ENCODE measurements at regions not wholly inside any gene's neighbourhood (a gene's known extent, or its start where the extent isn't known, plus 50 kb on each side); places are given as distances from the start of the nearest gene placed in this dataset.
"Not testable (repeated sequence)": the region's sequence is repeated elsewhere in the genome, so short reads cannot be mapped to it uniquely, and the experiment has no call there.

DNA sequence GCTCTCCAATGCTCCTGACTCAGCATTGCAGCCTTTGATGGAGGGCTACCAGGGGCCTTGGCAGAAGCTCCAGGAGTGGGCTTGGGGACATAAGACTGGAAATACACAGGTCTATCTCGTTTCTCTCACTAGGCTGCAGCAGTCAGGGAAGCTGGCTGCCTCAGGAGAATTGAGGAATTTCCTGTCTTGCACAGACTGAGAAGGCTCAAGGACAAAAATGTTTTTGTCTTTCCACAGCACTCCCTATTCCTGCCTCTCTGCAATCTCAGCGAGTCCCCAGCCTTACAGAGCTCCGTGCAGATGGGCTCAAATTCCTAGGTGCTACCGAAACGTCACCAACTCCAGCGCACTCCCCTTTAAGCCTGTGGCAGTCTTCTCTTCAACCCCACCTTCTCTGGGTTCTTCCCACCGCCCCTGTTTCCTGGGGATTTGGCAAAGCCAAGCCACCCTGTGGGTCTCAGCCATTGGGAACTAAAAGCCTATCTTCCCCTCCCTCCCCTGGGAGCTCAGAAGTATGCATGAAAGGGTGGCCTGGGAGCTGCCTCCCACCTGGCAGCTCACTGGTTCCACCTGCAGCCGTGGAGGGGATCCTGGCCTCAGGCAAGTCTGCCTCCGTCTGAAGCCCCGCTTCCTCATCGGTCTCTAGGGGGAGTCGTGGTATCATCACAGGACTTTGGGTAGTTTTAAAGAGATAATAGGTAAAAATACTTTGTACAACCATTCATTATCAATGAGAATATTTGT lies 322.6 kb upstream of the FRG2C start:
- Mint-ChIP-seq H3K4me3 (no peak overlapping the region), H3K9me3 (no peaks in the 10 kb centered on the region), H3K36me3 (no peaks in the 10 kb centered on the region), H3K4me1 (no peaks in the 10 kb centered on the region), H3K27ac (no peak overlapping the region)
- DNase-seq (ENCODE audit: low spot score in 2 of 2) (no peak), ATAC-seq (no peak)

DNA sequence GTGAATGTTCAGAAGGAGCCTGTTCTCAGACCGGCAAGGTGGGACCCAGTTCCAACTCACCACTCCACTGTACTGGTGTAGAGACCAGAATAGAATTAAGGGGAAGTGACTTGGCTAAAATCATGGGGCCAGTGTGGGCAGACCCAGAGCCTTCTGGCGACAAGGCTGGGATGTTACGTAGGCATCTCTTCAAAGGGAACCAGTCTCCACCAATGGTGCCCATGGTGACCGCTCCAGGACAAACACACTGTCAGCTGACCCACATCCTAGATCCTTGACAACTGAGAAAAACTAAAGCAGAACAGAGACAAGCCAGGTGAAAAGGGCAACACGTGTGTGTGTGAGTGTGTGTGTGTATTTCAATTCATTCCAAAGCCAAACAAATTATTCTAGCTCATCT lies 321.7 kb upstream of the FRG2C start:
- H3K36me3 Mint-ChIP-seq = no peaks in the 10 kb centered on the region

DNA sequence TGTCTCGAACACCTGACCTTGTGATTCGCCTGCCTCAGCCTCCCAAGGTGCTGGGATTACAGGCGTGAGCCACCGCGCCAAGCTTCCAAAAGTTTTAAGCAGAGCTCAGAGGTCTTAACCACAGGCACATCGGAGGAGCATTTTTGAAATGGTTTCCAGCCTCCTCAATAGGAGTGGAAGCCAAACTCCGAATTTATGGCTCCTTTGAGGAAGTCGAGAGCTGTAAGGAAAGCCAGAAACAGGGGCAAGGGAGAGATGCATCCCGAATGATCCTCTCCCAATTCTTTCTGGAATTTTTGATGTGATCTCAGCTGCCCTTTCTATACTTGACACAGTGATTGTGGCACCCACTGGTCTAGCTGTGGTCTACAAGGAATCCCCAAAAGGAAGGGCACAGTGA lies 313.6 kb upstream of the FRG2C start:
- not testable (repeated sequence) for DNase-seq (ENCODE audit: low spot score in 2 of 2); H3K27ac Mint-ChIP-seq; H3K4me1 Mint-ChIP-seq; H3K9me3 Mint-ChIP-seq; H3K36me3 Mint-ChIP-seq; H3K4me3 Mint-ChIP-seq; ATAC-seq

More for the DNA sequence above, 321.7 kb upstream of the FRG2C start:
- Mint-ChIP-seq H3K4me1 (no peaks in the 10 kb centered on the region), H3K9me3 (no peaks in the 10 kb centered on the region), H3K4me3 (no peak overlapping the region), H3K27ac (no peak overlapping the region)
- DNase-seq (ENCODE audit: low spot score in 2 of 2) (no peak), ATAC-seq (peak; percentile 12)

DNA sequence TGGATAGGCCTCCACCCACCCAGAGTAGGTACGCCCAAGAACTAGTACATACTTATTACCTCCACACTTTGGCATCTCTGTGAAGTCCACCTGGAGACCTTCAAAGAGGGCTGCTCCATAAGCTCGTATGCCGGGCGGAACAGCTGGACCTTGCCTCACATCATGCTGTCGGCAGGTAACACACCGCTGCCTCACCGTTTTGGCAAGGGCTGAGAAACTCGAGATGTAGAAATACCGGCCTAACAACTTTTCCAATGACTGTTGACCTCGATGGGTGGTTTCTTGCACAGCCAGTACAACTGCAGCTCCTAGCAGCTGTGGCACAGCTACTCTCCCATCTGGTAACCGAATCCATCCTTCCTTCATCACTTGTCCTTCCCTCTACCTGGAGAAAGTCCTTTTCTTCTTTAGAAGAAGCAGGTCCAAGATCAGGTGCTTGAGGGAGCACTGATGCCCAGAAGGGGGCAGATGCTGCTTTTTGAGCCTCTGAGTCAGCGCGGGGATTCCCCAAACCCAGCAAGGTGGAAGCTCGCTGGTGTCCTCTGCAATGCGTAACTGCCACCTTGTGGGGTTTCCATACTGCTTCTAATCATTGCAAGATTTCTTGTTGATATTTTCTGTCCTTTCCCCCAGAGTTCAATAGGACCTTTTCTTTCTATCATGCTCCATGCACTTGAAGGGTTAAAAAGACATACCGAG lies 301.9 kb upstream of the FRG2C start:
- H3K4me3 Mint-ChIP-seq, H3K36me3 Mint-ChIP-seq, ATAC-seq, H3K9me3 Mint-ChIP-seq, H3K4me1 Mint-ChIP-seq, H3K27ac Mint-ChIP-seq: not testable (repeated sequence)
- peak in 1 of 2 donors; percentile 56 for DNase-seq (ENCODE audit: low spot score in 2 of 2)

DNA sequence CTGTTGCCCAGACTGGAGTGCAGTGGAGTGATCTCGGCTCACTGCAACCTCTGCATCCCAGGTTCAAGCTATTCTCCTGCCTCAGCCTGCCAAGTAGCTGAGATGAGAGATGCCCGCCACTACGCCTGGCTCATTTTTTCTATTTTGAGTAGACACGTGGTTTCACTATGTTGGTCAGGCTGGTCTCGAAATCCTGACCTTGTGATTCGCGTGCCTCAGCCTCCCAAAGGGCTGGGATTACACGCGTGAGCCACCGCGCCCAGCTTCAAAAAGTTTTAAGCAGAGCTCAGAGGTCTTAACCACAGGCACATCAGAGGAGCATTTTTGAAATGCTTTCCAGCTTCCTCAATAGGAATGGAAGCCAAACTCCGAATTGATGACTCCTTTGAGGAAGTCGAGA lies 291.2 kb upstream of the FRG2C start:
- not testable (repeated sequence) for ATAC-seq

DNA sequence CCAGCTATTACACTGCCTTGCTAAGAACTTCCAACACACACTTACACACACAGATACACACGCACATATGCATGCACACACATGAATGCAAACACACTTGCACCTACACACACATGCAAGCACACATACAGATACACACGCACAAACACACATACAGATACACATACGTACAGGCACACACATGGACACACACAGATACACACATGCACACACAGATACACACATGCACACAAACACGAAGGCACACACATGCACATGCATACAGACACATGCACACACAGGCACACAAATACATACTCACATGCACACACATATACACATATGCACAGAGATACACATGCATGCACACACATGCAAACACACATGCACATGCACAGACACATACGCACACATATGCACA lies 284.3 kb upstream of the FRG2C start:
- H3K4me3 Mint-ChIP-seq; H3K36me3 Mint-ChIP-seq; H3K27ac Mint-ChIP-seq; ATAC-seq; H3K9me3 Mint-ChIP-seq; DNase-seq (ENCODE audit: low spot score in 2 of 2); H3K4me1 Mint-ChIP-seq: not testable (repeated sequence)

More for the DNA sequence above, 291.2 kb upstream of the FRG2C start:
- not testable (repeated sequence) for H3K4me3 Mint-ChIP-seq; H3K4me1 Mint-ChIP-seq; H3K9me3 Mint-ChIP-seq; DNase-seq (ENCODE audit: low spot score in 2 of 2); H3K27ac Mint-ChIP-seq; H3K36me3 Mint-ChIP-seq

DNA sequence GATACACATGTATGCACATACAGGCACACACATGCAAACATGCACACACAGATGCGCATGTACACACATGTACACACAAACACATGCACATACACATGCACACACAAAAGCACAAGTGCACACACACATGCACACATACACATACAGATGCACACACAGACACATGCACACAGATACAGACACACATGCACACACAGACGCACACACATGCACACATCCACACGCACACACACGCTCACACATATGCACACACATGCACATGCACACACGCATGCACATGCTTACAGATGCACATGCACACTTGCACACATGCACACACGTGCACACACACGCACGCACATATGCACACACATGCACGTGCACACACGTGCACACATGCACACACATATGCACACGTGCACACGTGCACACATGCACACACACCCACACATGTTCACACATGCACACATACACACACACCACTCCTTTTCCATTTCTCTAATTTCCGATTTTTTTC lies 283.8 kb upstream of the FRG2C start:
- H3K4me3 Mint-ChIP-seq = no peak overlapping the region
- no peak for ATAC-seq
- no peaks in the 10 kb centered on the region for H3K4me1 Mint-ChIP-seq
- H3K36me3 Mint-ChIP-seq = no peaks in the 10 kb centered on the region
- DNase-seq (ENCODE audit: low spot score in 2 of 2) = no peak
- H3K9me3 Mint-ChIP-seq = peaks cover 4% of the 10 kb centered on the region
- no peak overlapping the region for H3K27ac Mint-ChIP-seq

DNA sequence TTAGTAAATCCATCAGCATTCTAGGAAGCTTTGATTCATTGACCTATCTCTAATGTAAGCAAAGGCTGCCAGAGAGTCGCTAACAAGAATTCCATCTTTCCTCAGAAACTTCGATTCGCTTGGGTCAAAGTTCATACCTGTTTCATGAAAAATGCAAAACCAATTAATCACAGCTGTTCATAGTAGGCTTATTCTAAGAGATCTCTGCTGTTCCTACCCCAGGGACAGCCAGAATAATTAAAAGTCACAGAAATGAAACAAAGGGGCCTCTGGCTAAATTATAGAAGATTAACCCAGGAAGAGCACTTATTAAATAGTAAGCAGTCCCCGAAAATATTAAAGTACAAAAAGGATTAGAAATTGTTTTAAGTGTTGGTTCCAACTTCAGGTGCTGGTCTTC lies 280.1 kb upstream of the FRG2C start:
- not testable (repeated sequence) for DNase-seq (ENCODE audit: low spot score in 2 of 2); ATAC-seq

DNA sequence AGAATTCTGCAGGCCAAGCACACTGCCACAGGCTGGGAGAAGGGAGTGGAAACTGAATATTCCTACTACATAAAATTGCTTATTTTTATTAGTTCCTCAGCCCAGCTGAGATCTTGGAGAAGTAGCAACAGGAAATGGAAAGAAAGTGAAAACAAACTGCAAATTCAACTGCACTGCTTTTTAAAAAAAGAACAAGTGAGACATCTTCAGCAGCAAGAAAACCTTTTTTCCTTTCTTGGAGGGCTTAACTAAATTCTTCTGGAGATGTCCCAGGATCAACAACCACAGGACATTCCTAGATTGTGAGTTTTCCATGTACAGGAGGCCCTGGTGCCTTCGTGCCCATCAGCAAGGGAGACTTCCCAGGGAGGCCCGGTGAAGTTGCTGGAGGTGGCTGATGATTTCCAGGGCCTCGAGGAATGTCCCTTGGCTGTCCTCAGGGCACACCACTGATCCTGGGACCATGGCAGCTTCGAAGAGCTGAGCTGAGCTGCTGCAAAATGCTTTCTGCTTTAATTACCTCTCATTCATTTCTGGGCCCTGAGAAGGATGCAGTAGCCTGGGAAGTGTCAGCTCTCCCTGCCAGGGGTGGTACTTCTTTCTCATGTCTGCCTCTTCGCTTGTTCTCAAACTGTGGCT lies 275.5 kb upstream of the FRG2C start:
- DNase-seq (ENCODE audit: low spot score in 2 of 2); H3K9me3 Mint-ChIP-seq; H3K27ac Mint-ChIP-seq; ATAC-seq; H3K4me1 Mint-ChIP-seq; H3K4me3 Mint-ChIP-seq; H3K36me3 Mint-ChIP-seq: not testable (repeated sequence)

More for the DNA sequence above, 280.1 kb upstream of the FRG2C start:
- H3K36me3 Mint-ChIP-seq, H3K9me3 Mint-ChIP-seq, H3K4me1 Mint-ChIP-seq, H3K27ac Mint-ChIP-seq, H3K4me3 Mint-ChIP-seq: not testable (repeated sequence)

DNA sequence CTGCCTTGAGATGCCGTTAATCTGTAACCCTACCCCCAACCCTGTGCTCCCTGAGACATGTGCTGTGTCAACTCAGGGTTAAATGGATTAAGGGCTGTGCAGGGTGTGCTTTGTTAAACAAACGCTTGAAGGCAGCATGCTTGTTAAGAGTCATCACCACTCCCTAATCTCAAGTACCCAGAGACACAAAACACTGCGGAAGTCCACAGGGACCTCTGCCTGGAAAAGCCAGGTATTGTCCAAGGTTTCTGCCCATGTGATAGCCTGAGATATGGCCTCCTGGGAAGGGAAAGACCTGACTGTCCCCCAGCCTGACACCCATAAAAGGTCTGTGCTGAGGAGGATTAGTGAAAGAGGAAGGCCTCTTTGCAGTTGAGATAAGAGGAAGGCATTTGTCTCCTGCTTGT lies 270.8 kb upstream of the FRG2C start:
- ATAC-seq; H3K9me3 Mint-ChIP-seq; H3K27ac Mint-ChIP-seq; H3K4me3 Mint-ChIP-seq; DNase-seq (ENCODE audit: low spot score in 2 of 2); H3K4me1 Mint-ChIP-seq; H3K36me3 Mint-ChIP-seq: not testable (repeated sequence)

DNA sequence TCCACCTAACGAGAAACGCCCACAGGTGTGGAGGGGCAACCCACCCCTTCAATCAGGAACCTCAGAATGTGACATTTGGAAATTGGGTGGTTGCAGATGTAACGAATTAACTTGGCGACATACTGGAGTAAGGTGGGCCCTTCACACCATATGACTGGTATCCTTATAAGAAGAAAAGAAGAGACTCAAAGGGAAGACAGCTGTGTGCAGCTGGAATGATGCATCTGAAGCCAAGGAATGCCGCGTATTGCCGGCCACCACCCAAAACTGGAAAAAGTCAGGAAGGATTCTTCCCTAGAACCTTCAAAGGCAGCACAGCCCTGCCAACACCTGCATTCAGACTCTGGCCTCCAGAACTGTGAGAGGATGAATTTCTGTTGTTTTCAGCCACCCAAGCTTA lies 270.0 kb upstream of the FRG2C start:
- not testable (repeated sequence) for H3K27ac Mint-ChIP-seq, H3K36me3 Mint-ChIP-seq, ATAC-seq

DNA sequence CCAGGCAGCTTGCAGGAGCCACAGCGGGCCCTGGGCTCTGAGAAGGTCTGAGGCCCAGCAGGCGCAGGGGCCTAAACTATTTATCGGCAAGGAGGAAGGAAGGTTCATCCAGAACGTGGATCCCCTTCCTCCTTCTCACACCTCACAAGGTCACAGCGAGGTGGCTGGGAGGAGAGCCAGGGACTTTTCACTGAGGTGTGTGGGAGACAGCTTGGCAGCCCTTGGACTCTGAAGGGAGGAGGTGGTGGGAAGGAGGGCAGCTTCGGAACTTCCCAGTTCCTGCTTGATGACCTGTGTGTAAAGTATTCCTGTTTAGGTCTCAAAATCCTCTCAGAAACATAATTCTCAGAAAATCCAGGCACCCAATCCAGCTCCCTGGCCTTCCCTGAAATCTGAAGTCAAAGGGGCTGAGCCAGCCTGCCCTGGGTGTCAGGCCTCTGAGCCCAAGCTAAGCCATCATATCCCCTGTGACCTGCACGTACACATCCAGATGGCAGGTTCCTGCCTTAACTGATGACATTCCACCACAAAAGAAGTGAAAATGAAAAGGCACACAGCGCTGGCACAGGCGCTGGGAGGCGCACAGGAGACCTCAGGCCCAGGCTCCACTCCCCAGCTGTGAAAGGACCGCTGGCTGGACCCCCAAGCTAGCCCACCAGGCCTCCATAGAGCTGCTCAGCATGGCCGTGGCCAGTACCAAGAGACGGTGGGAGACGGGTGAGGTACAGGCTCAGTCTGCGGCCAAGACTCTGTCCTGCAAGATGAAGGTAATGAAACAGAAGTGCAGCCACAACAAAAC lies 269.4 kb upstream of the FRG2C start:
- H3K27ac Mint-ChIP-seq; DNase-seq (ENCODE audit: low spot score in 2 of 2); H3K9me3 Mint-ChIP-seq; H3K36me3 Mint-ChIP-seq; H3K4me1 Mint-ChIP-seq; H3K4me3 Mint-ChIP-seq; ATAC-seq: not testable (repeated sequence)

More for the DNA sequence above, 270.0 kb upstream of the FRG2C start:
- H3K9me3 Mint-ChIP-seq; H3K4me1 Mint-ChIP-seq; DNase-seq (ENCODE audit: low spot score in 2 of 2); H3K4me3 Mint-ChIP-seq: not testable (repeated sequence)

DNA sequence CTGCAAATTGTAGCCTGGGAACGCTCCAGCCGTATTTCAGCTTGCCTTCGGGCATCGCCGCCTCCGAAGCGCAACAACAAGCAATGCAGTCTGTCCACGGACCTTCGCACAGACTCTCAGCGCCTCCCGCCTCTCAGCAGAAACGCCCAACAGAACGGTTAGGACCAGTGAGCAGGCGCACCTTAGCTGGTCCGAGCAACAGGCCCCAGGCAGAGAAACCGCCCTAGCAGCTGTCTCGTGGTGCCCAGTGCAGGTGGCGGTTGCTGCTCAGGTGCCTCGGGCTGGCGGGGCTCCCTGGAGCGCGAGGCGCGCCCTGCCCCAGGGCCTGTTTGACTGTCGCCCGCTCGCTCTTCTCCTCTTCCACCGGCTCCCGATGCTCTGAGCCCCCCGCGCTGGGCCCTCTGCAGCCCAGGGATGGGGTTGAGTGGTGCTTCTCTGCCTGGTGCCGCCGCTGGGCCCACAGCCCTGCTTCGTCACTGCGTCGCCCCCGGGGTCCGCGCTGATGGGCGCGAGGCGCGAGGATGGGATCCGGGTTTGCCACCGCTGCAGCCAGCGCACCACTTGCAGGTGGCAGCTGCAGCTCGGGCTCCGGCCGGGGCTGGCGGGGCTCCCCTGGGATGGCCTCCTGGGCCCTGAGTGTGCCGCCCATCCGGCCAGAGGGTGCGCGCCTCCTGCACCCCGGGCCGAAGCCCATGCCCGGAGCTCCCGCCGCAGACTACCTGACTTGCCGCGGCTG lies 268.4 kb upstream of the FRG2C start:
- ATAC-seq = no peak
- no peak overlapping the region for H3K27ac Mint-ChIP-seq
- no peak overlapping the region for H3K4me3 Mint-ChIP-seq
- no peak for DNase-seq (ENCODE audit: low spot score in 2 of 2)
- H3K36me3 Mint-ChIP-seq = no peaks in the 10 kb centered on the region
- H3K9me3 Mint-ChIP-seq = no peaks in the 10 kb centered on the region
- no peaks in the 10 kb centered on the region for H3K4me1 Mint-ChIP-seq

DNA sequence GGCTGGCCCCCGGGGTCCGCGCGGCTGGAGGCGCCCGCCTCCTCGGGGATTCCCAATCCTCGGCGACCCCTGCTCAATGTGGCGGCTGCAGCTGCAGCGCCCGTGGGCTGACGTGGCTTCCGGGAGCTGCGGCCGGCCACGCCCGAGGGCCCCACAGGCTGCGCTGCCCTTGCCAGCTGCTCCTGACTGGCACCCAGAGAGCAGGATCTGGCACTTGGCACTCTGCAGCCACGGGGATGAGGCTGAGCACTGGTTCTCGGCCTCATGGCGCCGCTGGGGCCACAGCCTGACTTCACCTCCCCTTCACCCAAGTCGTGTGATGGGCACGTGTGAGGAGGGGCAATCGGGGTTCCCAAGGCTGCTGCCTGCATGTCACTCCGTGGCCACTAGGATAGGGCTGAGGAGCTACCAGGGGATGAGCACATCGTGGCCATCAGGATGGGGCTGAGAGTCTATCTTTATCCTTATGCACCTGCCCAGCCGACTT lies 267.8 kb upstream of the FRG2C start:
- Mint-ChIP-seq H3K9me3 (no peaks in the 10 kb centered on the region), H3K4me1 (no peaks in the 10 kb centered on the region), H3K27ac (no peak overlapping the region), H3K4me3 (no peak overlapping the region), H3K36me3 (no peaks in the 10 kb centered on the region)
- ATAC-seq = no peak
- DNase-seq (ENCODE audit: low spot score in 2 of 2) = no peak

Data from stimulated activated effector memory CD8-positive, alpha-beta T cell treated with anti-CD3 and anti-CD28 coated beads, Interleukin-12 subunit alpha, Interleukin-12 subunit beta, amount 100 ng/mL, for 72 hours (primary cell).